ENCODE measurements at regions not wholly inside any gene's neighbourhood (a gene's known extent, or its start where the extent isn't known, plus 50 kb on each side); places are given as distances from the start of the nearest gene placed in this dataset.

- TF ChIP-seq CTCF (IDR thresholded peaks at IDR 0.05) (no peak), POLR2A (IDR thresholded peaks at IDR 0.05) (no peak)
These were observed 311.1 kb downstream of the MMUT start for GRCh38 chr6:49151957-49152356.
